Psoas muscle (tissue), 7 donors: ENCODE measurements at regions not wholly inside any gene's neighbourhood (a gene's known extent, or its start where the extent isn't known, plus 50 kb on each side); places are given as distances from the start of the nearest gene placed in this dataset.

Experiments
- ATAC-seq, 4 donors: fragments of 200-7000 bp; cut with Tn5 transposase; one replicate each; pipeline ENCODE4 v1.9.1; 2020; ENCODE audit warnings: moderate library complexity in 3 of 4, mild to moderate bottlenecking in 2 of 4
- DNase-seq, 2 donors: peaks; one replicate each; pipeline ENCODE4 v3.0.0-alpha.2; 2020
- H3K27ac ChIP-seq: fragments of 200-600 bp; one replicate; pipeline ENCODE4 v1.8.0; 2022
- H3K27me3 ChIP-seq, 3 donors: fragments of 200-600 bp in 1 of 3; one replicate each; pipeline versions ENCODE4 v1.6.1 to v1.8.0; 2013 to 2022; ENCODE audit warnings: low read length in 2 of 3, mild to moderate bottlenecking in 2 of 3, moderate library complexity in 1 of 3; ENCODE audit not compliant: insufficient read depth in 3 of 3
- H3K36me3 ChIP-seq, 2 donors: fragments of 200-600 bp in 1 of 2; one replicate each; pipeline versions ENCODE4 v1.6.1 to v1.8.0; 2013 to 2022; ENCODE audit warnings: low read depth in 1 of 2, mild to moderate bottlenecking in 1 of 2, moderate library complexity in 1 of 2; ENCODE audit not compliant: insufficient read depth in 1 of 2
- H3K4me1 ChIP-seq: fragments of 200-600 bp; one replicate; pipeline ENCODE4 v1.8.0; 2022
- H3K4me3 ChIP-seq: fragments of 200-600 bp; one replicate; pipeline ENCODE4 v1.8.0; 2022; ENCODE audit warnings: mild to moderate bottlenecking
- H3K9me3 ChIP-seq: fragments of 200-600 bp; one replicate; pipeline ENCODE4 v1.8.0; 2022
- WGBS, 3 donors: extraction: QIAGEN DNeasy Blood & Tissue Kit; methylation state at CpG; one replicate each; pipeline versions ENCODE4 v1.1.6 to v1.1.7; 2013; 5-methylcytosine and 5-hydroxymethylcytosine counted together
- intact Hi-C, 2 donors: fragments of 100-400 bp; cut with DNase I; formaldehyde crosslinking; loops; one replicate each; pipeline versions ENCODE4 v1.11.0 to v1.14.2; 2022
- TF ChIP-seq, protein P1 (sequence below): fragments of 200-600 bp; IDR thresholded peaks from one replicate; pipeline ENCODE4 v1.8.0; 2022; ENCODE audit warnings: antibody characterized with exemption
- donor health status: healthy with polysubstance abuse.
- donor health status: DM: no; HTN: no; CAD: no; lungs with moderate emphysema.
- donor health status: Bipolar disorder and iron deficiency.
- donor health status: healthy.
- donor health status: DM: yes; HTN: yes; CAD: no.
- donor health status: DM: no; HTN: no; CAD: no.
- donor health status: DM: yes; HTN: yes; CAD: no.

DNA sequence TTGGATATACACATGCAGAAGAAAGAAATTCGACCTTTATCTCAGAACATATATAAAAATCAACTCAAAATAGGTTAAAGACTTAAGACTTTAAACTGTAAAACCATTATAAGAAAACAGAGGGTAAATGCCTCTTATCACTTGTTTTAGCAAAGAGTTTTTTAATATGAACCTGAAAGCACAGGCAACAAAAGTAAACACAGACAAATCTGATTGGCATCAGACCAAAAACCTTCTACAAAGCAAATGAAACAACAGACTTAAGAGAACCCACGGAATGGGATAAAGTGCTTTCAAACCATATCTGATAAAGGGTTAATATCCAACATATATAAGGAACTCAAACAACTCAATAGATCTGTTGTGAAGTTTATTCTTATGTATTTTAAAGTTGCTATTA, 309.9 kb upstream of the OPRM1 start:
- ATAC-seq (no peak), DNase-seq (no peak)
- Histone ChIP-seq H3K4me1 (no peaks in the 10 kb centered on the region), H3K36me3 (no peaks in the 10 kb centered on the region), H3K9me3 (no peaks in the 10 kb centered on the region), H3K27ac (no peak overlapping the region), H3K4me3 (no peak overlapping the region), H3K27me3 (no peaks in the 10 kb centered on the region)
- WGBS, 3 donors: 29 to 43% (median 32%) methylated on average over 2 of the region's 2 CpGs
- intact Hi-C loops: no loop called here
- TF ChIP-seq, protein P1, sequence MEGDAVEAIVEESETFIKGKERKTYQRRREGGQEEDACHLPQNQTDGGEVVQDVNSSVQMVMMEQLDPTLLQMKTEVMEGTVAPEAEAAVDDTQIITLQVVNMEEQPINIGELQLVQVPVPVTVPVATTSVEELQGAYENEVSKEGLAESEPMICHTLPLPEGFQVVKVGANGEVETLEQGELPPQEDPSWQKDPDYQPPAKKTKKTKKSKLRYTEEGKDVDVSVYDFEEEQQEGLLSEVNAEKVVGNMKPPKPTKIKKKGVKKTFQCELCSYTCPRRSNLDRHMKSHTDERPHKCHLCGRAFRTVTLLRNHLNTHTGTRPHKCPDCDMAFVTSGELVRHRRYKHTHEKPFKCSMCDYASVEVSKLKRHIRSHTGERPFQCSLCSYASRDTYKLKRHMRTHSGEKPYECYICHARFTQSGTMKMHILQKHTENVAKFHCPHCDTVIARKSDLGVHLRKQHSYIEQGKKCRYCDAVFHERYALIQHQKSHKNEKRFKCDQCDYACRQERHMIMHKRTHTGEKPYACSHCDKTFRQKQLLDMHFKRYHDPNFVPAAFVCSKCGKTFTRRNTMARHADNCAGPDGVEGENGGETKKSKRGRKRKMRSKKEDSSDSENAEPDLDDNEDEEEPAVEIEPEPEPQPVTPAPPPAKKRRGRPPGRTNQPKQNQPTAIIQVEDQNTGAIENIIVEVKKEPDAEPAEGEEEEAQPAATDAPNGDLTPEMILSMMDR: no peak

DNA sequence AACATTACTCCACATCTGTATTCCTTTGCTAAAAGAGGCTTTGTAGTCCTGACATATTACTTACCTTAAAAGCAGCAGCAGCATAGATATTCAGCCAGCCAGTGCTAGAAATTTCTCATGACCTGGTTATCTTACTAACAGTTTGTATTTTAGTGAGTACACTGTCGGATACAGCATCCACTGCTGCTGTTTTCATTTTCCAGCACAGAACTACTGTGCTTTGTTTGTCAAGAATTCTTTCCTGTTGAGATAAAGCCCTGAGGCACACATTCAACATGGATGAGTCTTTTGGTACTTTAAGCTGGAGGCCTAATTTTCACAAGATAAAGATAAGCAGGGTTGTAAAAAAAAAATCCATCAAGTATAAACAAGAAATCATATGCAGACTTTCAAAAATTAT, 311.2 kb upstream of the OPRM1 start:
- 55 to 62% (median 62%) methylated on average over 1 of the region's 1 CpG for WGBS, 3 donors
- intact Hi-C loops: no loop called here
- H3K4me1 ChIP-seq: no peaks in the 10 kb centered on the region
- H3K9me3 ChIP-seq: no peaks in the 10 kb centered on the region
- DNase-seq (no peak), ATAC-seq (no peak)
- H3K4me3 ChIP-seq: no peak overlapping the region
- TF ChIP-seq, protein P1: no peak
- H3K36me3 ChIP-seq: no peaks in the 10 kb centered on the region
- H3K27me3 ChIP-seq: no peaks in the 10 kb centered on the region
- no peak overlapping the region for H3K27ac ChIP-seq

DNA sequence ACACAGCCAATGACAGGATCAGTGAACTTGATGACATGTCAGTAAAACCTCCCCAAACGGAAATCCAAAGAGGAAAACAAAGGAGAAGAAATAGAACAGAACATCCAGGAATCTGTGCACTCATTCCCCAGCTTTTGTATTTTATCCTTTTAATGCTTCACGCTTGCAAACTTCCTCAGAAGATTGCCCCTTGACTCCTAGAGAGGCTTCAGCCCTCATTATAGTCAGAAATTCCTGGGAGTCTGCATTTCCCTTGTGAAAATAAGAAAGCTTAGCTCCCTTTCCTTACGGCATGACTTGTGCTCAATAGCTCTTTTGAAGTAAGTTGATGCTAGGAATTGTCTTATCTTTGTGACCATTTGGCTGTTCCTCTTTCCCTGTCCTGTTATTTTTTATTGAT, 313.6 kb upstream of the OPRM1 start:
- Histone ChIP-seq H3K4me3 (no peak overlapping the region), H3K36me3 (no peaks in the 10 kb centered on the region), H3K27ac (no peak overlapping the region), H3K9me3 (no peaks in the 10 kb centered on the region), H3K27me3 (no peaks in the 10 kb centered on the region), H3K4me1 (no peaks in the 10 kb centered on the region)
- ATAC-seq (no peak), DNase-seq (no peak)
- WGBS, 3 donors: 18 to 26% (median 24%) methylated on average over 3 of the region's 3 CpGs
- TF ChIP-seq, protein P1: no peak
- intact Hi-C loops: no loop called here

DNA sequence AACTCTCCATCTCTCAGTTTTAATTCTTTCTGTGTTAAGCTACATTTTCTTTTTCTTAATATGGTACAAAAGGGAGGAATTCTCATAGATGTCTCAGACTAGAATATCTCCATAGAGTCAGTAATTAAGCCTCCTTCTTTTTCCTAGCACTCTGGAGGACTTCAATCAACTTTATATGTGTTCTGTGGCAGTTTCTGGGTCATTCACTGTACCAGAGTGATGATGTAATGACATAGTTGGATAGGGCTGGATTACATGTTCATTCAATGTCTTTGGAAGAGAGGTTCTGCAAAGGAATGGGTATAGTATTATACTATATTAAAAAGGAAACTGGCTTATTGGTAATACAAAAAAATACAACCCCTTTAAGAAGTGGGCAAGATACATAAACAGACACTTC, 318.3 kb upstream of the OPRM1 start:
- TF ChIP-seq, protein P1: no peak
- intact Hi-C loops: no loop called here
- H3K4me1 ChIP-seq: no peaks in the 10 kb centered on the region
- DNase-seq (no peak), ATAC-seq (no peak)
- H3K27ac ChIP-seq: no peak overlapping the region
- H3K27me3 ChIP-seq: no peaks in the 10 kb centered on the region
- no peak overlapping the region for H3K4me3 ChIP-seq
- H3K36me3 ChIP-seq: no peaks in the 10 kb centered on the region
- H3K9me3 ChIP-seq: no peaks in the 10 kb centered on the region

DNA sequence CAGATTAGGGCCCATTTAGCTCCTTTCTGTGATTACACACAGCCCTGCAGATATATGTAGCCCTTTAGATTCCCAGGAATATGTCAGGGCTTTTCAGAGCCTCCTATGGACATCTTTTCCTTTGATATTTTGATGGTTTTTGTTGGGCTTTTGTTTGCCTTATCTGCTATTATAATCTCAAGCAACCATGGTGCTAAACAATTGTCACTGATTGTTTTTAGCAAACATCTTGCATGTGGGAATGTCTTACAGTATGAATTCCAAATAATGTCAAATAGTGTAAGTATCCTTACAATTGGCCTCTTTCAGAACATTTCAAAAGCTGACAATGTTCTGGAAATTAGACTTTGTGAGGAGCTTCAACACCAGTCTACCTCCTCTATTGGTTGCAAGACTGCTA, 333.6 kb upstream of the OPRM1 start:
- DNase-seq (no peak), ATAC-seq (no peak)
- Histone ChIP-seq H3K27me3 (no peaks in the 10 kb centered on the region), H3K4me1 (no peaks in the 10 kb centered on the region), H3K27ac (no peak overlapping the region), H3K4me3 (no peak overlapping the region), H3K9me3 (peaks cover 5% of the 10 kb centered on the region), H3K36me3 (no peaks in the 10 kb centered on the region)
- TF ChIP-seq, protein P1: no peak
- intact Hi-C loops: no loop called here
